ENCODE measurements at regions not wholly inside any gene's neighbourhood (a gene's known extent, or its start where the extent isn't known, plus 50 kb on each side); places are given as distances from the start of the nearest gene placed in this dataset.

DNA sequence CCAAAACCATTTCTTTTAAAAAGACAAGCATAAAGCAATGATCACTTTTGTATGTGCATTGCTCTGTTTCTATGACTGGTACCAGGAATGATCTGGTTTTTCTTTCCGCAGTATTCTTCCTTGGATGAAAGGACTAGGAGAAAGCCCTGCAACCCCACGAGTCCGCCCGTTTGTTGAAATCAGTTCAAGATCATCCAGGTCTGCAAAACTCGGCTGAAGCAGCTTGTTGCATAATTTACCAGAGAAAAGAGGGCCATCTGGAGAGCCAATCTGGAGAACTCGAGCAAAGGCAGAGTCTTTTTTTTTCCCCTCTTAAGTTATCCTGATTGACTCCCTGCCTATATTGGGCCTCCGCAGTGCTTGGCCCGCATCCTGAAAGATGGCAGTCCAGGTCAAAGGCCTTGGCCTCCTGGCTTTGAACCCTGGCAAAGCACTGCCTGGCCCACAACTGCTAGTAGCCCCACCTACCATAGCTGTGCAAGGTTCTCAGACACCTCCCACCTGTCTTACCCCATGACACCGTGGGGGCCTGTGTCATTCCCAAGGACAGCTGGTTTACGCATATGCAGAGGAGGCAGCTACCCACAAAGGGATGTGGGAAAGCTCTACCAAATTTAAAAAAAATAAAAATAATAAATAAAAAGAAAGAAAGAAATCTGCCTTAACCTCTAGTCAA is 572.2 kb downstream of the INHBA start:
- Histone ChIP-seq H3K9me3 (no peaks in the 10 kb centered on the region), H3K4me3 (no peak overlapping the region), H3K36me3 (no peaks in the 10 kb centered on the region), H3K27ac (no peak overlapping the region), H3K27me3 (no peaks in the 10 kb centered on the region), H3K4me1 (no peaks in the 10 kb centered on the region)
- peak in 1 of 2 donors; percentile 21 for DNase-seq
- no peak for TF ChIP-seq POLR2A (IDR thresholded peaks at IDR 0.05)
- TF ChIP-seq, protein P1, sequence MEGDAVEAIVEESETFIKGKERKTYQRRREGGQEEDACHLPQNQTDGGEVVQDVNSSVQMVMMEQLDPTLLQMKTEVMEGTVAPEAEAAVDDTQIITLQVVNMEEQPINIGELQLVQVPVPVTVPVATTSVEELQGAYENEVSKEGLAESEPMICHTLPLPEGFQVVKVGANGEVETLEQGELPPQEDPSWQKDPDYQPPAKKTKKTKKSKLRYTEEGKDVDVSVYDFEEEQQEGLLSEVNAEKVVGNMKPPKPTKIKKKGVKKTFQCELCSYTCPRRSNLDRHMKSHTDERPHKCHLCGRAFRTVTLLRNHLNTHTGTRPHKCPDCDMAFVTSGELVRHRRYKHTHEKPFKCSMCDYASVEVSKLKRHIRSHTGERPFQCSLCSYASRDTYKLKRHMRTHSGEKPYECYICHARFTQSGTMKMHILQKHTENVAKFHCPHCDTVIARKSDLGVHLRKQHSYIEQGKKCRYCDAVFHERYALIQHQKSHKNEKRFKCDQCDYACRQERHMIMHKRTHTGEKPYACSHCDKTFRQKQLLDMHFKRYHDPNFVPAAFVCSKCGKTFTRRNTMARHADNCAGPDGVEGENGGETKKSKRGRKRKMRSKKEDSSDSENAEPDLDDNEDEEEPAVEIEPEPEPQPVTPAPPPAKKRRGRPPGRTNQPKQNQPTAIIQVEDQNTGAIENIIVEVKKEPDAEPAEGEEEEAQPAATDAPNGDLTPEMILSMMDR (IDR thresholded peaks at IDR 0.05) = no peak
- intact Hi-C loops (cut with DNase I; ENCODE audit: low total_unique reads) = no loop called here

GRCh38 chr7:41130086-41130485 is 572.8 kb downstream of the INHBA start:
- Histone ChIP-seq H3K27me3 (no peaks in the 10 kb centered on the region), H3K9me3 (no peaks in the 10 kb centered on the region), H3K36me3 (no peaks in the 10 kb centered on the region), H3K4me3 (no peak overlapping the region), H3K4me1 (no peaks in the 10 kb centered on the region), H3K27ac (no peak overlapping the region)
- intact Hi-C loops (cut with DNase I; ENCODE audit: low total_unique reads) = no loop called here
- DNase-seq = no peak
- TF ChIP-seq, protein P1 (IDR thresholded peaks at IDR 0.05) = no peak
- TF ChIP-seq POLR2A (IDR thresholded peaks at IDR 0.05) = no peak

GRCh38 chr7:41125343-41125742 is 577.5 kb downstream of the INHBA start:
- H3K4me3 ChIP-seq = no peak overlapping the region
- intact Hi-C loops (cut with DNase I; ENCODE audit: low total_unique reads) = no loop called here

DNA sequence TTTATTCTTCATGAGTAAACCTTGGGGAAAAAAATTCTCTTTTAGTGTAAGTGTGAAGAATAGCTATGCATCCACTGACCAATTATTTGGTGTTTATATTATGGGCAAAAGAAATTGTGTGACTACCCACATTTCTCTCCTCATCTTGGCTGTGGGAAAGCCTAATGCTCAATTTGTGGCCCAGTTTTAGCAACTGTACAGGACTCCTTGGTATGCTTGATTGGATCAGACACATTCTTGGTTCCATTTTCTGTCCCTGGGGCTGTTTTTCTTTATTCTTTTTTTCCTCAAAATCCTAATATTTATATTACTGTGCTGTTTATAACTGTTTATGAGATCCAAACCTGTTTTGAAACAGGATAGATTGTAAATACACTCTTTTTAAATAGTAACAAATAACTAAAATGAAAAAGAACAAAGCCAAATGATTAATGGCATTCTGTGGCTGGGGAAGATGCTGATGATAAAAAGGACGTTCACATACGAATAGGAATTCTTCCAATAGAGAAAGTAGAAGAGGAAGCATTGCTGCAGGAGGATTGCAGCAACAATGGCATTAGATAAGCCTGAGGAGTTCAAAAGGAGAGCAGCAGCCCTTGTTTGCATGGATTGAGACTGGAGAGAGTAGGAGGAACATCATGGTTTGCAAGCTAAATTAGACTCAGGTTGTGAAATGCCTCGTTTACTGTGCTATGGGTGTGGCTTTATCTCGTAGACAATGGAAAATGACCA is 580.5 kb downstream of the INHBA start:
- no peak for DNase-seq
- Histone ChIP-seq H3K27me3 (no peaks in the 10 kb centered on the region), H3K4me1 (no peaks in the 10 kb centered on the region), H3K27ac (no peak overlapping the region), H3K9me3 (no peaks in the 10 kb centered on the region), H3K36me3 (no peaks in the 10 kb centered on the region), H3K4me3 (no peak overlapping the region)
- TF ChIP-seq, protein P1 (IDR thresholded peaks at IDR 0.05) = no peak
- no peak for TF ChIP-seq POLR2A (IDR thresholded peaks at IDR 0.05)
- intact Hi-C loops (cut with DNase I; ENCODE audit: low total_unique reads) = no loop called here

More at GRCh38 chr7:41125343-41125742, 577.5 kb downstream of the INHBA start:
- Histone ChIP-seq H3K27me3 (no peaks in the 10 kb centered on the region), H3K9me3 (no peaks in the 10 kb centered on the region), H3K27ac (no peak overlapping the region), H3K4me1 (no peaks in the 10 kb centered on the region), H3K36me3 (no peaks in the 10 kb centered on the region)
- TF ChIP-seq, protein P1 (IDR thresholded peaks at IDR 0.05) = no peak
- TF ChIP-seq POLR2A (IDR thresholded peaks at IDR 0.05) = no peak
- DNase-seq = no peak

DNA sequence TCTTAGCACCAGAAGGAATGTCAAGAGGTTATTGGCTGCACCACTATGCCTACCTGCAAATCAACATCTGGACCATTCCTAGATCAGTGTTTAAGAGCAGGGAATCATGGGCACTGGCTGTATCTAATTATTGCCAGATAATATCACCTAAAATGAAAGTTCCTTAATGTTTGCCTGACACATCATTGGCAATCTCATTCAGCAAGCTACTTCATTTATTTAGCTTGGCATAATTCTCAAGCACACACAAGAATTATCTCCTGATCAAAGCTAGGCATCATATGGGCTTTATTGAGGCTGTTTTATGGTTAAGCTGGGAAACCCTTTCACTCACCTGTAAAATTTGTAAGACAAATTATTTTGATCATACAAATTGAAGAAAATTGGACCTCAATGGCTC is 581.7 kb downstream of the INHBA start:
- Histone ChIP-seq H3K4me3 (no peak overlapping the region), H3K27me3 (no peaks in the 10 kb centered on the region), H3K9me3 (no peaks in the 10 kb centered on the region), H3K27ac (no peak overlapping the region), H3K36me3 (no peaks in the 10 kb centered on the region), H3K4me1 (no peaks in the 10 kb centered on the region)
- DNase-seq = no peak
- TF ChIP-seq, protein P1 (IDR thresholded peaks at IDR 0.05) = no peak
- no peak for TF ChIP-seq POLR2A (IDR thresholded peaks at IDR 0.05)
- intact Hi-C loops (cut with DNase I; ENCODE audit: low total_unique reads) = no loop called here
